Testis (tissue), 2 donors: ENCODE measurements at regions not wholly inside any gene's neighbourhood (a gene's known extent, or its start where the extent isn't known, plus 50 kb on each side); places are given as distances from the start of the nearest gene placed in this dataset.

Source experiments
- CTCF ChIP-seq, 3 experiments: fragments of 450-650 bp in 2 of 3; fragments of 200-600 bp in 1 of 3; sonication (generic) in 1 of 3; IDR thresholded peaks; one replicate each; pipeline ENCODE4 v1.5.1; 2016 to 2019; ENCODE audit warnings: antibody characterized with exemption in 3 of 3, mild to moderate bottlenecking in 2 of 3, moderate library complexity in 1 of 3
- POLR2A ChIP-seq: fragments of 450-650 bp; IDR thresholded peaks from one replicate; pipeline ENCODE4 v1.6.1; 2017; ENCODE audit warnings: antibody characterized with exemption, mild to moderate bottlenecking, moderate library complexity

GRCh38 chr17:27952366-27952765 lies 59.2 kb upstream of the LYRM9 start:
- TF ChIP-seq POLR2A (no peak), CTCF (IDR thresholded peaks at IDR 0.05) (no peak)
